Transverse colon (tissue), 3 donors: ENCODE measurements at regions not wholly inside any gene's neighbourhood (a gene's known extent, or its start where the extent isn't known, plus 50 kb on each side); places are given as distances from the start of the nearest gene placed in this dataset.

ENCODE experiments used
- EP300 ChIP-seq: sonication (generic); formaldehyde crosslinking; IDR thresholded peaks from one replicate; pipeline ENCODE4 v1.6.1; 2017; ENCODE audit warnings: antibody characterized with exemption, low read depth
- POLR2AphosphoS5 ChIP-seq, 3 donors: sonication (generic); formaldehyde crosslinking; IDR thresholded peaks; one replicate each; pipeline ENCODE4 v1.6.1; 2016; ENCODE audit warnings: antibody characterized with exemption in 3 of 3

GRCh38 chr3:35292568-35292967, 346.8 kb upstream of the ARPP21 start:
- TF ChIP-seq EP300 = no peak
- TF ChIP-seq POLR2AphosphoS5 (IDR thresholded peaks at IDR 0.05) = no peak
